IMR-90 (cell line): ENCODE measurements at regions not wholly inside any gene's neighbourhood (a gene's known extent, or its start where the extent isn't known, plus 50 kb on each side); places are given as distances from the start of the nearest gene placed in this dataset.

Experiments
- ATAC-seq: fragments of 200-7000 bp; cut with Tn5 transposase; 2 replicates; pipeline ENCODE4 v1.9.1; 2020; ENCODE audit warnings: low read depth, mild to moderate bottlenecking, moderate library complexity
- BruUV-seq: library from RNA; stranded (reverse); fragments of 400-500 nt; replicated peaks from 2 replicates; lab custom pipeline; 2021; lab: Mats Ljungman, UMichigan
- CTCF ChIA-PET: fragments of 300-600 bp; formaldehyde crosslinking; extraction: SDS; loops from one replicate; lab custom pipeline; 2021; ENCODE audit warnings: antibody characterized with exemption; lab: Yijun Ruan, JAX
- POLR2A ChIA-PET: fragments of 300-600 bp; sonication (Branson Sonifier 250); formaldehyde crosslinking; loops from one replicate; lab custom pipeline; 2022; ENCODE audit warnings: antibody characterized with exemption; ENCODE audit not compliant: unreplicated experiment; lab: Charles Lee
- DNase-seq: peaks from one replicate; pipeline ENCODE4 v3.0.0; 2013
- H2AFZ ChIP-seq: replicated peaks from 2 replicates; pipeline ENCODE3; 2013; ENCODE audit warnings: low read length, mild to moderate bottlenecking; ENCODE audit not compliant: poor library complexity
- H2AK5ac ChIP-seq: 2 replicates; pipeline ENCODE4 v1.6.1; 2013; ENCODE audit warnings: low read depth, low read length, inconsistent platforms
- H2AK9ac ChIP-seq: replicated peaks from 2 replicates; pipeline ENCODE3; 2013; ENCODE audit warnings: mild to moderate bottlenecking, low read depth, low read length, moderate library complexity; ENCODE audit not compliant: poor library complexity
- H2BK120ac ChIP-seq: 2 replicates; pipeline ENCODE4 v1.6.1; 2013; ENCODE audit warnings: low read depth, low read length, inconsistent platforms
- H2BK15ac ChIP-seq: 3 replicates; pipeline ENCODE4 v1.6.1; 2013; ENCODE audit warnings: low read depth, low read length, inconsistent platforms
- H2BK20ac ChIP-seq: 2 replicates; pipeline ENCODE4 v1.6.1; 2013; ENCODE audit warnings: low read depth, mild to moderate bottlenecking, inconsistent platforms, low read length, moderate library complexity
- H2BK5ac ChIP-seq: 2 replicates; pipeline ENCODE4 v1.6.1; 2013; ENCODE audit warnings: mild to moderate bottlenecking, low read depth, low read length, inconsistent platforms; ENCODE audit not compliant: poor library complexity, severe bottlenecking
- H3K14ac ChIP-seq: replicated peaks from 2 replicates; pipeline ENCODE4 v1.6.1; 2013; ENCODE audit warnings: low read depth, low read length, inconsistent platforms
- H3K18ac ChIP-seq: 2 replicates; pipeline ENCODE4 v1.6.1; 2013; ENCODE audit warnings: low read depth, low read length, control low read depth
- H3K23ac ChIP-seq: 2 replicates; pipeline ENCODE4 v1.6.1; 2013; ENCODE audit warnings: low read depth, low read length, inconsistent platforms
- H3K27ac ChIP-seq: 2 replicates; pipeline ENCODE4 v1.5.1; 2013; ENCODE audit warnings: mild to moderate bottlenecking, control low read depth, low read length; ENCODE audit not compliant: insufficient read depth
- H3K27me3 ChIP-seq: 2 replicates; pipeline ENCODE4 v1.6.1; 2013; ENCODE audit warnings: low read length; ENCODE audit not compliant: control insufficient read depth, insufficient read depth
- H3K36me3 ChIP-seq: 2 replicates; pipeline ENCODE4 v1.6.1; 2013; ENCODE audit warnings: low read length, mixed read lengths; ENCODE audit not compliant: control insufficient read depth, insufficient read depth
- H3K4ac ChIP-seq: 2 replicates; pipeline ENCODE4 v1.6.1; 2013; ENCODE audit warnings: low read depth, low read length, inconsistent platforms
- H3K4me1 ChIP-seq: 2 replicates; pipeline ENCODE4 v1.6.1; 2013; ENCODE audit warnings: low read length, mixed read lengths; ENCODE audit not compliant: control insufficient read depth, insufficient read depth
- H3K4me2 ChIP-seq: 2 replicates; pipeline ENCODE4 v1.6.1; 2013; ENCODE audit warnings: low read depth, mild to moderate bottlenecking, control low read depth, low read length, moderate library complexity
- H3K4me3 ChIP-seq: 2 replicates; pipeline ENCODE4 v1.5.1; 2013; ENCODE audit warnings: low read depth, mild to moderate bottlenecking, control low read depth, low read length, moderate library complexity; ENCODE audit not compliant: insufficient read depth
- H3K56ac ChIP-seq: 2 replicates; pipeline ENCODE4 v1.6.1; 2013; ENCODE audit warnings: low read length, inconsistent platforms; ENCODE audit not compliant: insufficient read depth; ENCODE audit errors: extremely low read depth
- H3K79me1 ChIP-seq, 2 experiments: 2 replicates each; pipeline ENCODE4 v1.6.1; 2013; ENCODE audit warnings: low read length in 2 of 2, inconsistent platforms in 1 of 2, low read depth in 1 of 2
- H3K9ac ChIP-seq: 2 replicates; pipeline ENCODE4 v1.6.1; 2013; ENCODE audit warnings: low read depth, low read length, control low read depth
- H3K9me1 ChIP-seq: 2 replicates; pipeline ENCODE4 v1.6.1; 2013; ENCODE audit warnings: low read length, inconsistent platforms; ENCODE audit not compliant: insufficient read depth
- H3K9me3 ChIP-seq: 2 replicates; pipeline ENCODE4 v1.6.1; 2013; ENCODE audit warnings: low read length; ENCODE audit not compliant: control insufficient read depth, insufficient read depth
- H4K20me1 ChIP-seq: 2 replicates; pipeline ENCODE4 v1.6.1; 2013; ENCODE audit warnings: low read length, inconsistent platforms; ENCODE audit not compliant: insufficient read depth
- H4K5ac ChIP-seq: 2 replicates; pipeline ENCODE4 v1.6.1; 2013; ENCODE audit warnings: mild to moderate bottlenecking, low read depth, low read length, control low read depth
- H4K8ac ChIP-seq, 2 experiments: 2 replicates each; pipeline ENCODE4 v1.6.1; 2013; ENCODE audit warnings: low read depth in 2 of 2, low read length in 2 of 2, control low read depth in 1 of 2, inconsistent platforms in 1 of 2
- H4K91ac ChIP-seq: 2 replicates; pipeline ENCODE4 v1.6.1; 2013; ENCODE audit warnings: low read depth, low read length, inconsistent platforms; ENCODE audit not compliant: insufficient read depth
- BHLHE40 ChIP-seq: fragments of 150-350 bp; IDR thresholded peaks from 2 replicates; pipeline ENCODE4 v1.6.1; 2016; ENCODE audit warnings: mild to moderate bottlenecking, low read depth, low read length
- CEBPB ChIP-seq: IDR thresholded peaks from 2 replicates; pipeline ENCODE4 v1.6.1; 2012; ENCODE audit warnings: low read depth, low read length, improper control_type of control experiment
- CHD1 ChIP-seq: IDR thresholded peaks from 2 replicates; pipeline ENCODE4 v1.6.1; 2012; ENCODE audit warnings: low read depth, low read length, improper control_type of control experiment
- ELK1 ChIP-seq: fragments of 150-350 bp; IDR thresholded peaks from 2 replicates; pipeline ENCODE4 v1.6.1; 2016; ENCODE audit warnings: low read depth, mild to moderate bottlenecking, low read length, moderate library complexity, borderline replicate concordance
- FOS ChIP-seq: fragments of 150-350 bp; IDR thresholded peaks from 2 replicates; pipeline ENCODE4 v1.6.1; 2016; ENCODE audit warnings: low read depth, low read length
- MAFK ChIP-seq: IDR thresholded peaks from 2 replicates; pipeline ENCODE4 v1.6.1; 2012; ENCODE audit warnings: low read depth, low read length, improper control_type of control experiment
- MAZ ChIP-seq: IDR thresholded peaks from 2 replicates; pipeline ENCODE4 v1.6.1; 2012; ENCODE audit warnings: low read depth, mild to moderate bottlenecking, low read length, improper control_type of control experiment, moderate library complexity, borderline replicate concordance
- MXI1 ChIP-seq: IDR thresholded peaks from 2 replicates; pipeline ENCODE4 v1.6.1; 2012; ENCODE audit warnings: low read depth, mild to moderate bottlenecking, low read length, moderate library complexity, borderline replicate concordance
- POLR2A ChIP-seq: IDR thresholded peaks from 2 replicates; pipeline ENCODE4 v1.6.1; 2012; ENCODE audit warnings: mild to moderate bottlenecking, low read depth, low read length
- RAD21 ChIP-seq: IDR thresholded peaks from 2 replicates; pipeline ENCODE4 v1.6.1; 2012; ENCODE audit warnings: low read length, improper control_type of control experiment
- RCOR1 ChIP-seq: IDR thresholded peaks from 2 replicates; pipeline ENCODE4 v1.6.1; 2012; ENCODE audit warnings: mild to moderate bottlenecking, low read length, improper control_type of control experiment; ENCODE audit not compliant: insufficient replicate concordance
- RFX5 ChIP-seq: IDR thresholded peaks from 2 replicates; pipeline ENCODE4 v1.8.0; 2012; ENCODE audit warnings: low read depth, mild to moderate bottlenecking, low read length, moderate library complexity
- SMC3 ChIP-seq: fragments of 150-350 bp; IDR thresholded peaks from 2 replicates; pipeline ENCODE4 v1.6.1; 2016; ENCODE audit warnings: low read depth, mild to moderate bottlenecking, antibody characterized with exemption, low read length, moderate library complexity
- USF2 ChIP-seq: fragments of 150-350 bp; IDR thresholded peaks from 2 replicates; pipeline ENCODE4 v1.6.1; 2017; ENCODE audit warnings: mild to moderate bottlenecking, antibody characterized with exemption, low read length, low read depth
- WGBS, 2 experiments: methylation state at CpG; one replicate each; pipeline versions ENCODE4 v1.1.5 to v1.1.7; 2013; ENCODE audit warnings: missing lambda C conversion rate in 2 of 2; ENCODE audit not compliant: insufficient read length in 1 of 2; ENCODE audit errors: extremely low coverage in 2 of 2; 5-methylcytosine and 5-hydroxymethylcytosine counted together
- dilution Hi-C: fragments of 300-500 bp; cut with HindIII; formaldehyde crosslinking; loops from one replicate; pipeline ENCODE4 v1.14.3; 2018; ENCODE audit warnings: low sequenced_read_pairs; ENCODE audit not compliant: unreplicated experiment
- in situ Hi-C: fragments of 300-500 bp; cut with MboI; formaldehyde crosslinking; loops from 3 replicates; pipeline ENCODE4 v1.14.3; 2019; ENCODE audit warnings: low sequenced_read_pairs, inconsistent platforms, mixed read lengths
- intact Hi-C: fragments of 100-400 bp; cut with micrococcal nuclease; formaldehyde crosslinking; loops from 2 replicates; pipeline ENCODE4 v1.10.0; 2022
- TF ChIP-seq, protein P1 (sequence below): conservative IDR thresholded peaks from 2 replicates; pipeline ENCODE4 v1.5.1; 2012; ENCODE audit warnings: mild to moderate bottlenecking, low read depth, low read length, improper control_type of control experiment

GRCh38 chr10:31135171-31135570 is 103.5 kb upstream of the ZNF438 start:
- no CpG with 5 or more reads among the region's 6 CpGs for WGBS, 2 experiments
- H3K9me1 ChIP-seq, result peaks cover 28% of the 10 kb centered on the region
- peak overlapping the region; percentile 94 for H3K18ac ChIP-seq
- POLR2A ChIA-PET, result interaction anchor here (0.8 to 2.0 kb wide), 4 partner anchors 15 to 351 kb away, joined by 3 to 13 read pairs (median 9); partner anchors contain the start of gene ZNF438
- H3K4ac ChIP-seq, result peak overlapping the region; percentile 99
- no peaks in the 10 kb centered on the region for H3K9me3 ChIP-seq
- H2BK5ac ChIP-seq, result peak overlapping the region; percentile 78
- H3K4me3 ChIP-seq, result no peak overlapping the region
- DNase-seq, result no peak
- dilution Hi-C loops (no loop called here), intact Hi-C loops (loop anchor here (2.0 to 10.0 kb wide), 3 partner anchors 182 to 380 kb away; partner anchors contain the start of gene ZEB1), in situ Hi-C loops (loop anchor here (5.0 to 10.0 kb wide), 2 partner anchors 103 to 350 kb away; partner anchors contain the start of gene ZNF438)
- H4K5ac ChIP-seq, result peak overlapping the region; percentile 96
- H3K27ac ChIP-seq, result peak overlapping the region; percentile 91
- peak overlapping the region; percentile 89 for H3K56ac ChIP-seq
- TF ChIP-seq SMC3, result no peak
- no peak for TF ChIP-seq RAD21
- no peak for TF ChIP-seq ELK1
- no peak for TF ChIP-seq FOS
- TF ChIP-seq BHLHE40, result no peak
- TF ChIP-seq CEBPB, result no peak
- no peak for TF ChIP-seq POLR2A
- no peak for TF ChIP-seq MAFK
- no peak for TF ChIP-seq MAZ
- TF ChIP-seq RFX5, result no peak
- TF ChIP-seq, protein P1, sequence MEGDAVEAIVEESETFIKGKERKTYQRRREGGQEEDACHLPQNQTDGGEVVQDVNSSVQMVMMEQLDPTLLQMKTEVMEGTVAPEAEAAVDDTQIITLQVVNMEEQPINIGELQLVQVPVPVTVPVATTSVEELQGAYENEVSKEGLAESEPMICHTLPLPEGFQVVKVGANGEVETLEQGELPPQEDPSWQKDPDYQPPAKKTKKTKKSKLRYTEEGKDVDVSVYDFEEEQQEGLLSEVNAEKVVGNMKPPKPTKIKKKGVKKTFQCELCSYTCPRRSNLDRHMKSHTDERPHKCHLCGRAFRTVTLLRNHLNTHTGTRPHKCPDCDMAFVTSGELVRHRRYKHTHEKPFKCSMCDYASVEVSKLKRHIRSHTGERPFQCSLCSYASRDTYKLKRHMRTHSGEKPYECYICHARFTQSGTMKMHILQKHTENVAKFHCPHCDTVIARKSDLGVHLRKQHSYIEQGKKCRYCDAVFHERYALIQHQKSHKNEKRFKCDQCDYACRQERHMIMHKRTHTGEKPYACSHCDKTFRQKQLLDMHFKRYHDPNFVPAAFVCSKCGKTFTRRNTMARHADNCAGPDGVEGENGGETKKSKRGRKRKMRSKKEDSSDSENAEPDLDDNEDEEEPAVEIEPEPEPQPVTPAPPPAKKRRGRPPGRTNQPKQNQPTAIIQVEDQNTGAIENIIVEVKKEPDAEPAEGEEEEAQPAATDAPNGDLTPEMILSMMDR, result no peak
- no peak for TF ChIP-seq USF2
- no peak for TF ChIP-seq RCOR1
- TF ChIP-seq CHD1, result no peak
- no peak for TF ChIP-seq MXI1
- no peaks in the 10 kb centered on the region for H3K27me3 ChIP-seq
- H2BK120ac ChIP-seq, result peak overlapping the region; percentile 98
- peak overlapping the region; percentile 99 for H2AK5ac ChIP-seq
- H2AFZ ChIP-seq, result no peak overlapping the region
- peak overlapping the region; percentile 66 to 93 for H4K8ac ChIP-seq
- no peaks in the 10 kb centered on the region for H3K36me3 ChIP-seq
- H3K14ac ChIP-seq, result peak overlapping the region; percentile 79
- no TSS peak for BruUV-seq
- H2AK9ac ChIP-seq, result peak overlapping the region; percentile 11
- peak overlapping the region; percentile 99 for H2BK15ac ChIP-seq
- H3K4me1 ChIP-seq, result peaks cover 22% of the 10 kb centered on the region
- no peak for ATAC-seq
- H4K91ac ChIP-seq, result peak overlapping the region; percentile 99
- H3K9ac ChIP-seq, result no peak overlapping the region
- CTCF ChIA-PET, result no interaction called here
- peaks cover 6 to 39% of the 10 kb centered on the region in 2 experiments; a peak in 3 of 4 replicates for H3K79me1 ChIP-seq
- peak overlapping the region; percentile 98 for H2BK20ac ChIP-seq
- H3K23ac ChIP-seq, result peak overlapping the region; percentile 96
- no peaks in the 10 kb centered on the region for H4K20me1 ChIP-seq
- no peak overlapping the region for H3K4me2 ChIP-seq
